H1 (cell line): ENCODE measurements at regions not wholly inside any gene's neighbourhood (a gene's known extent, or its start where the extent isn't known, plus 50 kb on each side); places are given as distances from the start of the nearest gene placed in this dataset.

Source experiments
- CTCF ChIA-PET: fragments of 300-600 bp; sonication (Branson Sonifier 250); formaldehyde crosslinking; loops from one replicate; lab custom pipeline; 2021; ENCODE audit not compliant: partially characterized antibody; lab: Charles Lee
- POLR2A ChIA-PET: fragments of 300-600 bp; sonication (Branson Sonifier 250); formaldehyde crosslinking; loops from one replicate; lab custom pipeline; 2021; ENCODE audit warnings: inconsistent platforms; ENCODE audit not compliant: partially characterized antibody; lab: Charles Lee
- DNase-seq, 2 experiments: peaks; one replicate each; pipeline versions ENCODE4 v3.0.0 to v3.0.0-alpha.2; 2010 to 2022; ENCODE audit warnings: low spot score in 2 of 2, low read depth in 1 of 2, mixed read lengths in 1 of 2
- FAIRE-seq: peaks from 2 replicates; lab custom pipeline; 2011; peaks lifted over from hg19 to GRCh38; lab: Jason Lieb, UNC
- H2AFZ ChIP-seq: 2 replicates; pipeline ENCODE4 v1.8.1; 2012; ENCODE audit warnings: low read length, inconsistent platforms
- H2AK5ac ChIP-seq: 2 replicates; pipeline ENCODE4 v1.6.1; 2013; ENCODE audit warnings: low read depth, low read length
- H2BK120ac ChIP-seq: replicated peaks from 2 replicates; pipeline ENCODE3; 2013; ENCODE audit warnings: low read depth, low read length, inconsistent platforms
- H2BK12ac ChIP-seq: 2 replicates; pipeline ENCODE4 v1.6.1; 2013; ENCODE audit warnings: low read depth, low read length
- H2BK15ac ChIP-seq: 2 replicates; pipeline ENCODE4 v1.6.1; 2013; ENCODE audit warnings: low read length
- H2BK20ac ChIP-seq: 2 replicates; pipeline ENCODE4 v1.6.1; 2013; ENCODE audit warnings: low read length
- H2BK5ac ChIP-seq: 2 replicates; pipeline ENCODE4 v1.6.1; 2013; ENCODE audit warnings: low read depth, low read length
- H3K14ac ChIP-seq: 2 replicates; pipeline ENCODE4 v1.6.1; 2013; ENCODE audit warnings: inconsistent platforms; ENCODE audit not compliant: insufficient read length
- H3K18ac ChIP-seq: 2 replicates; pipeline ENCODE4 v1.6.1; 2013; ENCODE audit warnings: low read length; ENCODE audit errors: extremely low read depth
- H3K23ac ChIP-seq: 2 replicates; pipeline ENCODE4 v1.6.1; 2013; ENCODE audit warnings: inconsistent platforms; ENCODE audit not compliant: insufficient read length
- H3K23me2 ChIP-seq: 2 replicates; pipeline ENCODE4 v1.6.1; 2013; ENCODE audit warnings: low read depth, low read length
- H3K27ac ChIP-seq: 2 replicates; pipeline ENCODE4 v1.6.1; 2011; ENCODE audit warnings: low read depth, low read length, inconsistent platforms
- H3K27me3 ChIP-seq, 4 experiments: replicated peaks in 1 of 4; 1 replicate in 1 of 4; 2 replicates in 3 of 4; pipeline versions ENCODE4 v1.6.1 to v1.8.1; 2011 to 2013; ENCODE audit warnings: low read length in 3 of 4, mild to moderate bottlenecking in 3 of 4, inconsistent platforms in 2 of 4, mixed read lengths in 2 of 4, moderate library complexity in 1 of 4; ENCODE audit not compliant: control insufficient read depth in 3 of 4, insufficient read depth in 3 of 4; ENCODE audit errors: extremely low read depth in 1 of 4
- H3K36me3 ChIP-seq, 4 experiments: 2 replicates each; pipeline versions ENCODE4 v1.6.1 to v1.8.1; 2011 to 2013; ENCODE audit warnings: mild to moderate bottlenecking in 4 of 4, low read length in 3 of 4, moderate library complexity in 2 of 4, control low read depth in 1 of 4, inconsistent platforms in 1 of 4; ENCODE audit not compliant: insufficient read depth in 4 of 4, control insufficient read depth in 2 of 4
- H3K4ac ChIP-seq: replicated peaks from 2 replicates; pipeline ENCODE3; 2013; ENCODE audit warnings: low read length, low read depth, mixed read lengths, inconsistent platforms; ENCODE audit not compliant: insufficient read length
- H3K4me1 ChIP-seq, 4 experiments: replicated peaks in 1 of 4; 1 replicate in 1 of 4; 2 replicates in 3 of 4; pipeline versions ENCODE4 v1.6.1 to v1.8.1; 2011 to 2013; ENCODE audit warnings: low read length in 3 of 4, inconsistent platforms in 2 of 4, mixed read lengths in 1 of 4; ENCODE audit not compliant: insufficient read depth in 4 of 4, control insufficient read depth in 3 of 4
- H3K4me2 ChIP-seq, 2 experiments: 2 replicates each; pipeline versions ENCODE4 v1.6.1 to v1.8.1; 2011 to 2013; ENCODE audit warnings: low read depth in 2 of 2, low read length in 2 of 2, control low read depth in 1 of 2, inconsistent platforms in 1 of 2, mild to moderate bottlenecking in 1 of 2; ENCODE audit not compliant: insufficient read depth in 1 of 2
- H3K4me3 ChIP-seq, 4 experiments: fragments of 200-600, 300-600 bp in 1 of 4; sonication (generic), shearing (Covaris generic), sonication (Bioruptor Twin) in 1 of 4; 2 replicates each; pipeline versions ENCODE4 v1.5.1 to v1.8.1; 2011 to 2016; ENCODE audit warnings: low read length in 4 of 4, low read depth in 3 of 4, control low read depth in 2 of 4, inconsistent platforms in 2 of 4, mild to moderate bottlenecking in 2 of 4, mixed read lengths in 1 of 4, moderate library complexity in 1 of 4; ENCODE audit not compliant: insufficient read depth in 2 of 4; ENCODE audit errors: extremely low read depth in 1 of 4
- H3K56ac ChIP-seq: replicated peaks from 2 replicates; pipeline ENCODE3; 2013; ENCODE audit warnings: low read depth, mild to moderate bottlenecking, mixed read lengths, low read length, inconsistent platforms; ENCODE audit not compliant: insufficient read length
- H3K79me1 ChIP-seq: 2 replicates; pipeline ENCODE4 v1.6.1; 2013; ENCODE audit warnings: low read depth, low read length, control low read depth
- H3K79me2 ChIP-seq, 2 experiments: 2 replicates each; pipeline versions ENCODE4 v1.6.1 to v1.8.1; 2012 to 2013; ENCODE audit warnings: low read length in 2 of 2, mild to moderate bottlenecking in 2 of 2, inconsistent platforms in 1 of 2; ENCODE audit not compliant: insufficient read depth in 2 of 2, control insufficient read depth in 1 of 2
- H3K9ac ChIP-seq, 4 experiments: replicated peaks in 1 of 4; 1 replicate in 1 of 4; 2 replicates in 3 of 4; pipeline versions ENCODE4 v1.6.1 to v1.8.1; 2011 to 2013; ENCODE audit warnings: low read depth in 3 of 4, low read length in 3 of 4, control low read depth in 2 of 4, mild to moderate bottlenecking in 2 of 4, moderate library complexity in 2 of 4, inconsistent platforms in 1 of 4; ENCODE audit errors: extremely low read depth in 1 of 4
- H3K9me3 ChIP-seq, 2 experiments: 2 replicates each; pipeline versions ENCODE4 v1.6.1 to v1.8.1; 2012 to 2013; ENCODE audit warnings: mild to moderate bottlenecking in 2 of 2, moderate library complexity in 2 of 2, control low read depth in 1 of 2, inconsistent platforms in 1 of 2, low read depth in 1 of 2, low read length in 1 of 2, mixed read lengths in 1 of 2; ENCODE audit not compliant: insufficient read depth in 2 of 2
- H4K20me1 ChIP-seq, 2 experiments: replicated peaks in 1 of 2; 2 replicates each; pipeline versions ENCODE3 to v1.8.1; 2011 to 2013; ENCODE audit warnings: inconsistent platforms in 2 of 2, low read length in 2 of 2, mild to moderate bottlenecking in 1 of 2; ENCODE audit not compliant: insufficient read depth in 2 of 2, control insufficient read depth in 1 of 2
- H4K5ac ChIP-seq: 2 replicates; pipeline ENCODE4 v1.6.1; 2013; ENCODE audit warnings: low read length, low read depth, mixed read lengths, inconsistent platforms; ENCODE audit not compliant: insufficient read length
- H4K8ac ChIP-seq: 2 replicates; pipeline ENCODE4 v1.8.0; 2013; ENCODE audit warnings: mild to moderate bottlenecking, moderate library complexity, low read length, inconsistent platforms; ENCODE audit not compliant: insufficient read depth; ENCODE audit errors: extremely low read depth
- H4K91ac ChIP-seq: replicated peaks from 2 replicates; pipeline ENCODE3; 2013; ENCODE audit warnings: low read length, mixed read lengths, inconsistent platforms; ENCODE audit not compliant: insufficient read length
- BACH1 ChIP-seq: IDR thresholded peaks from 2 replicates; pipeline ENCODE4 v1.6.1; 2012; ENCODE audit warnings: low read length, improper control_type of control experiment
- CTBP2 ChIP-seq: IDR thresholded peaks from 2 replicates; pipeline ENCODE4 v1.7.0; 2011; ENCODE audit warnings: borderline replicate concordance, mild to moderate bottlenecking, moderate library complexity, mixed read lengths, low read length; ENCODE audit not compliant: insufficient read depth, insufficient read length
- GABPA ChIP-seq: IDR thresholded peaks from 2 replicates; pipeline ENCODE4 v1.6.1; 2011; ENCODE audit warnings: mild to moderate bottlenecking, low read length, moderate library complexity, borderline replicate concordance; ENCODE audit not compliant: insufficient read depth
- GTF2F1 ChIP-seq: IDR thresholded peaks from 2 replicates; pipeline ENCODE4 v1.6.1; 2012; ENCODE audit warnings: low read depth, low read length, improper control_type of control experiment, borderline replicate concordance
- HDAC6 ChIP-seq: IDR thresholded peaks from one replicate; pipeline ENCODE4 v1.7.1; 2012; ENCODE audit warnings: low read depth, mild to moderate bottlenecking, inconsistent platforms, low read length, moderate library complexity
- NANOG ChIP-seq: IDR thresholded peaks from 2 replicates; pipeline ENCODE4 v1.6.1; 2011; ENCODE audit warnings: low read length, low read depth, mild to moderate bottlenecking, inconsistent platforms; ENCODE audit not compliant: insufficient read depth, poor library complexity, severe bottlenecking
- POLR2A ChIP-seq, 2 experiments: IDR thresholded peaks; 1 replicate in 1 of 2; 2 replicates in 1 of 2; pipeline ENCODE4 v1.6.1; 2011; ENCODE audit warnings: low read depth in 2 of 2, low read length in 2 of 2, mild to moderate bottlenecking in 2 of 2; ENCODE audit errors: control extremely low read depth in 1 of 2
- SAP30 ChIP-seq: fragments of 300-600 bp; sonication (generic); IDR thresholded peaks from 2 replicates; pipeline ENCODE4 v1.7.1; 2012; ENCODE audit warnings: low read length, moderate library complexity, mild to moderate bottlenecking, inconsistent platforms; ENCODE audit not compliant: insufficient read depth, insufficient replicate concordance
- SIRT6 ChIP-seq: IDR thresholded peaks from one replicate; pipeline ENCODE4 v1.7.1; 2012; ENCODE audit warnings: low read length, inconsistent platforms
- SP4 ChIP-seq: IDR thresholded peaks from 2 replicates; pipeline ENCODE4 v1.6.1; 2012; ENCODE audit warnings: low read length, inconsistent platforms
- SRF ChIP-seq: IDR thresholded peaks from 2 replicates; pipeline ENCODE4 v1.6.1; 2011; ENCODE audit warnings: mild to moderate bottlenecking, low read depth, low read length, moderate library complexity
- YY1 ChIP-seq: IDR thresholded peaks from 2 replicates; pipeline ENCODE4 v1.6.1; 2011; ENCODE audit warnings: low read depth, mild to moderate bottlenecking, low read length

- H2BK5ac ChIP-seq = no peak overlapping the region
- no peaks in the 10 kb centered on the region for H3K36me3 ChIP-seq
- TF ChIP-seq SP4 (no peak), POLR2A (IDR thresholded peaks at IDR 0.05; ENCODE audit: control extremely low read depth in 1 of 2, low read depth in 2 of 2, low read length in 2 of 2) (no peak), SRF (no peak), SIRT6 (no peak), NANOG (no peak), GTF2F1 (no peak), YY1 (no peak), CTBP2 (no peak), GABPA (no peak), HDAC6 (no peak), SAP30 (no peak), BACH1 (no peak)
- H3K9me3 ChIP-seq = no peaks in the 10 kb centered on the region
- no peak overlapping the region for H4K5ac ChIP-seq
- no peak overlapping the region for H3K23ac ChIP-seq
- no peak overlapping the region for H2BK120ac ChIP-seq
- ChIA-PET POLR2A (no interaction called here), CTCF (interaction anchor here (0.6 kb wide), 1 partner anchor 26 kb away, joined by 3 read pairs; no protein-coding TSS in a partner anchor)
- H3K4me1 ChIP-seq = peaks cover 0 to 5% (median 0%) of the 10 kb centered on the region in 4 experiments; a peak in 1 of 7 replicates
- H2AFZ ChIP-seq = no peak overlapping the region
- H3K4me2 ChIP-seq = no peak overlapping the region
- H3K18ac ChIP-seq = no peak overlapping the region
- no peaks in the 10 kb centered on the region for H3K27me3 ChIP-seq
- no peak overlapping the region for H3K4me3 ChIP-seq
- H2BK12ac ChIP-seq = no peak overlapping the region
- no peaks in the 10 kb centered on the region for H4K20me1 ChIP-seq
- no peak overlapping the region for H2AK5ac ChIP-seq
- H3K4ac ChIP-seq = no peak overlapping the region
- no peak for DNase-seq
- peak; percentile 48 for FAIRE-seq
- H3K14ac ChIP-seq = no peak overlapping the region
- no peak overlapping the region for H3K9ac ChIP-seq
- H4K8ac ChIP-seq = no peak overlapping the region
- H2BK15ac ChIP-seq = no peak overlapping the region
- no peaks in the 10 kb centered on the region for H3K23me2 ChIP-seq
- H2BK20ac ChIP-seq = no peak overlapping the region
- no peak overlapping the region for H3K27ac ChIP-seq
- no peak overlapping the region for H4K91ac ChIP-seq
- no peaks in the 10 kb centered on the region for H3K79me2 ChIP-seq
- H3K79me1 ChIP-seq = no peaks in the 10 kb centered on the region
- no peak overlapping the region for H3K56ac ChIP-seq
Measured at GRCh38 chr4:130178106-130178505, 1082.2 kb downstream of the C4orf33 start.
